H7 (cell line): ENCODE measurements at regions not wholly inside any gene's neighbourhood (a gene's known extent, or its start where the extent isn't known, plus 50 kb on each side); places are given as distances from the start of the nearest gene placed in this dataset.

Source experiments
- DNase-seq: peaks from one replicate; pipeline ENCODE4 v3.0.0; 2012
- H3K27me3 ChIP-seq: 2 replicates; pipeline ENCODE4 v1.6.0; 2011; ENCODE audit warnings: mild to moderate bottlenecking, low read length; ENCODE audit not compliant: control insufficient read depth, insufficient read depth
- H3K36me3 ChIP-seq: replicated peaks from 2 replicates; pipeline ENCODE4 v1.5.1; 2011; ENCODE audit warnings: low read length; ENCODE audit not compliant: control insufficient read depth, insufficient read depth
- H3K4me3 ChIP-seq: 2 replicates; pipeline ENCODE4 v1.5.1; 2011; ENCODE audit warnings: low read depth, mild to moderate bottlenecking, control low read depth, low read length, moderate library complexity; ENCODE audit not compliant: insufficient read depth

- Histone ChIP-seq H3K27me3 (no peaks in the 10 kb centered on the region), H3K36me3 (no peaks in the 10 kb centered on the region), H3K4me3 (no peak overlapping the region)
- DNase-seq, result no peak
Observed at GRCh38 chr9:119004618-119004990, 364.6 kb downstream of the BRINP1 start.

GRCh38 chr9:119005162-119005561 is 364.1 kb downstream of the BRINP1 start:
- Histone ChIP-seq H3K36me3 (no peaks in the 10 kb centered on the region), H3K4me3 (no peak overlapping the region), H3K27me3 (no peaks in the 10 kb centered on the region)
- DNase-seq, result peak; percentile 27

- Histone ChIP-seq H3K36me3 (no peaks in the 10 kb centered on the region), H3K27me3 (no peaks in the 10 kb centered on the region), H3K4me3 (no peak overlapping the region)
- DNase-seq, result no peak
Observed at GRCh38 chr9:119009249-119009648, 360.0 kb downstream of the BRINP1 start.

GRCh38 chr9:119020284-119020683 is 349.0 kb downstream of the BRINP1 start:
- Histone ChIP-seq H3K27me3 (no peaks in the 10 kb centered on the region), H3K4me3 (no peak overlapping the region), H3K36me3 (no peaks in the 10 kb centered on the region)
- no peak for DNase-seq

GRCh38 chr9:119020730-119021333 is 348.4 kb downstream of the BRINP1 start:
- Histone ChIP-seq H3K36me3 (no peaks in the 10 kb centered on the region), H3K27me3 (no peaks in the 10 kb centered on the region), H3K4me3 (no peak overlapping the region)
- no peak for DNase-seq

- Histone ChIP-seq H3K27me3 (no peaks in the 10 kb centered on the region), H3K4me3 (no peak overlapping the region), H3K36me3 (no peaks in the 10 kb centered on the region)
- DNase-seq, result no peak
Observed at GRCh38 chr9:119026120-119026519, 343.1 kb downstream of the BRINP1 start.

- no peaks in the 10 kb centered on the region for H3K36me3 ChIP-seq
- no peaks in the 10 kb centered on the region for H3K27me3 ChIP-seq
- peak; percentile 21 for DNase-seq
- no peak overlapping the region for H3K4me3 ChIP-seq
Observed at GRCh38 chr9:119027901-119028699, 341.1 kb downstream of the BRINP1 start.

GRCh38 chr9:119029886-119030285 is 339.3 kb downstream of the BRINP1 start:
- H3K4me3 ChIP-seq, result no peak overlapping the region
- no peaks in the 10 kb centered on the region for H3K36me3 ChIP-seq
- DNase-seq, result no peak
- no peaks in the 10 kb centered on the region for H3K27me3 ChIP-seq

- H3K4me3 ChIP-seq, result no peak overlapping the region
- H3K27me3 ChIP-seq, result no peaks in the 10 kb centered on the region
- DNase-seq, result no peak
- H3K36me3 ChIP-seq, result no peaks in the 10 kb centered on the region
Observed at GRCh38 chr9:119033596-119033995, 335.6 kb downstream of the BRINP1 start.

- Histone ChIP-seq H3K27me3 (no peaks in the 10 kb centered on the region), H3K4me3 (no peak overlapping the region), H3K36me3 (no peaks in the 10 kb centered on the region)
- peak; percentile 16 for DNase-seq
Observed at GRCh38 chr9:119036969-119037368, 332.3 kb downstream of the BRINP1 start.

GRCh38 chr9:119043996-119044395 is 325.2 kb downstream of the BRINP1 start:
- no peak overlapping the region for H3K4me3 ChIP-seq
- no peaks in the 10 kb centered on the region for H3K27me3 ChIP-seq
- DNase-seq, result no peak
- H3K36me3 ChIP-seq, result no peaks in the 10 kb centered on the region

GRCh38 chr9:119044806-119045205 is 324.4 kb downstream of the BRINP1 start:
- Histone ChIP-seq H3K4me3 (no peak overlapping the region), H3K27me3 (no peaks in the 10 kb centered on the region), H3K36me3 (no peaks in the 10 kb centered on the region)
- DNase-seq, result no peak

- DNase-seq, result no peak
- Histone ChIP-seq H3K36me3 (no peaks in the 10 kb centered on the region), H3K4me3 (no peak overlapping the region), H3K27me3 (no peaks in the 10 kb centered on the region)
Observed at GRCh38 chr9:119047513-119048307, 321.5 kb downstream of the BRINP1 start.

- Histone ChIP-seq H3K4me3 (no peak overlapping the region), H3K27me3 (no peaks in the 10 kb centered on the region), H3K36me3 (no peaks in the 10 kb centered on the region)
- no peak for DNase-seq
Observed at GRCh38 chr9:119050281-119050680, 319.0 kb downstream of the BRINP1 start.
